ENCODE measurements at regions not wholly inside any gene's neighbourhood (a gene's known extent, or its start where the extent isn't known, plus 50 kb on each side); places are given as distances from the start of the nearest gene placed in this dataset.

- TF ChIP-seq CTCF (IDR thresholded peaks at IDR 0.05; ENCODE audit: low read depth, low read length): no peak
- Histone ChIP-seq H3K27me3 (no peaks in the 10 kb centered on the region), H3K4me1 (ENCODE audit: low read depth) (peaks cover 20% of the 10 kb centered on the region), H3K27ac (no peak overlapping the region), H3K36me3 (no peaks in the 10 kb centered on the region), H3K4me3 (no peak overlapping the region), H3K9me3 (ENCODE audit: low read depth) (no peaks in the 10 kb centered on the region)
- DNase-seq (ENCODE audit: low read depth in 1 of 2, low spot score in 1 of 2): no peak
These were observed 129.9 kb downstream of the SOCS6 start for GRCh38 chr18:70418546-70419311.

DNA sequence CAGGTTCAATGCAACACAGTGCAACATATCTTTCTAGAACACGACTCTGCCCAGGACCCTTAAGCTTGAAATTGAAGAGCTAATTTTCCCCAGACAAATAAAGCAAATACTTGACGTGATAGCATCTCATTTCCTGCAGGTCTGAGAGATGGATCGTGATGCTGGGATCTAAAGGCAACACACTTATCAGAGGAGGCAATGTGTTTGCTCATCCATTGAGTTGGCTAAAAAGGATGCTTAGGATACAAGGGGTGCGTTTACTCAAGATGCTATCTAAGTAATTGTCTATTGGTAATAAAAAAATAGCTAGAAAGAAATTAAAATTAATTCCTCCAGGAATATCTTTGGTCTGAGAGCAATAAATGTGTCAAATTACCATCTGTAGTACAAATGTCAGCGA is 129.0 kb downstream of the SOCS6 start:
- no peaks in the 10 kb centered on the region for H3K36me3 ChIP-seq
- H3K9me3 ChIP-seq (ENCODE audit: low read depth): no peaks in the 10 kb centered on the region
- no peak overlapping the region for H3K27ac ChIP-seq
- TF ChIP-seq CTCF (IDR thresholded peaks at IDR 0.05; ENCODE audit: low read depth, low read length): no peak
- H3K4me1 ChIP-seq (ENCODE audit: low read depth): peaks cover 21% of the 10 kb centered on the region
- H3K4me3 ChIP-seq: no peak overlapping the region
- DNase-seq (ENCODE audit: low read depth in 1 of 2, low spot score in 1 of 2): no peak
- H3K27me3 ChIP-seq: no peaks in the 10 kb centered on the region

DNA sequence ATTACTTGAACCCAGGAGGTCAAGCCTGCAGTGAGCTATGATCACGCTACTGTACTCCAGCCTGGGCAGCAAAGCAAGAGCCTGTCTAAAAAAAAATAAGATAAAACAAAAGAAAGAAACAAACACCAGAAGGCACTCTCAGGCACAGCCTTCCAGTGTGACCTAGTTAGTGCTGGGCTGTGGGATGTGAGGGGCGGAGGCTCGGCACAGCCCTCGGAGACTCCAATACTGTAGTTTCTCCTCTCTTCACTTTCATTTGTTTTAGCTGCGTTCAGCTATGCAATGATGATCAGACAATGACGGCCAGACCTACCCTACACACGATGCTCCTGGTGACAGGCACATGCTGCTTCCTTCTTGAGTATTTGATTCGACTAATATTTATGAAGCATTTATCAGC is 127.7 kb downstream of the SOCS6 start:
- TF ChIP-seq CTCF (IDR thresholded peaks at IDR 0.05; ENCODE audit: low read depth, low read length): no peak
- Histone ChIP-seq H3K9me3 (ENCODE audit: low read depth) (no peaks in the 10 kb centered on the region), H3K36me3 (no peaks in the 10 kb centered on the region), H3K4me3 (no peak overlapping the region), H3K27ac (no peak overlapping the region), H3K27me3 (no peaks in the 10 kb centered on the region), H3K4me1 (ENCODE audit: low read depth) (peaks cover 11% of the 10 kb centered on the region)
- DNase-seq (ENCODE audit: low read depth in 1 of 2, low spot score in 1 of 2): no peak

- Histone ChIP-seq H3K4me3 (no peak overlapping the region), H3K27me3 (no peaks in the 10 kb centered on the region), H3K27ac (no peak overlapping the region), H3K36me3 (no peaks in the 10 kb centered on the region), H3K4me1 (ENCODE audit: low read depth) (peaks cover 11% of the 10 kb centered on the region), H3K9me3 (ENCODE audit: low read depth) (no peaks in the 10 kb centered on the region)
- no peak for TF ChIP-seq CTCF (IDR thresholded peaks at IDR 0.05; ENCODE audit: low read depth, low read length)
- DNase-seq (ENCODE audit: low read depth in 1 of 2, low spot score in 1 of 2): no peak
These were observed 127.1 kb downstream of the SOCS6 start for GRCh38 chr18:70415823-70416488.

GRCh38 chr18:70414315-70414900 is 125.6 kb downstream of the SOCS6 start:
- peak; percentile 21 to 24 for DNase-seq (ENCODE audit: low read depth in 1 of 2, low spot score in 1 of 2)
- no peaks in the 10 kb centered on the region for H3K36me3 ChIP-seq
- no peak overlapping the region for H3K4me3 ChIP-seq
- no peaks in the 10 kb centered on the region for H3K27me3 ChIP-seq
- H3K4me1 ChIP-seq (ENCODE audit: low read depth): peaks cover 11% of the 10 kb centered on the region
- no peaks in the 10 kb centered on the region for H3K9me3 ChIP-seq (ENCODE audit: low read depth)
- TF ChIP-seq CTCF (IDR thresholded peaks at IDR 0.05; ENCODE audit: low read depth, low read length): no peak
- H3K27ac ChIP-seq: peak overlapping the region; percentile 59

All from cardiac muscle cell (in vitro differentiated cells and primary cell).